ENCODE measurements at regions not wholly inside any gene's neighbourhood (a gene's known extent, or its start where the extent isn't known, plus 50 kb on each side); places are given as distances from the start of the nearest gene placed in this dataset.

GRCh38 chr9:86795047-86795442, 152.3 kb downstream of the GAS1 start:
- DNase-seq = no peak

- DNase-seq = no peak
Measured at GRCh38 chr9:86794391-86795046, 152.8 kb downstream of the GAS1 start.

GRCh38 chr9:86792136-86792535, 155.2 kb downstream of the GAS1 start:
- no peak for DNase-seq

- DNase-seq = no peak
Measured at GRCh38 chr9:86790805-86791204, 156.5 kb downstream of the GAS1 start.

- DNase-seq = no peak
Measured at GRCh38 chr9:86788456-86788855, 158.8 kb downstream of the GAS1 start.

GRCh38 chr9:86783884-86784283, 163.4 kb downstream of the GAS1 start:
- no peak for DNase-seq

GRCh38 chr9:86782831-86783230, 164.5 kb downstream of the GAS1 start:
- no peak for DNase-seq

GRCh38 chr9:86778761-86779160, 168.5 kb downstream of the GAS1 start:
- DNase-seq = no peak

GRCh38 chr9:86775718-86776117, 171.6 kb downstream of the GAS1 start:
- DNase-seq = no peak

- no peak for DNase-seq
Measured at GRCh38 chr9:86774116-86774515, 173.2 kb downstream of the GAS1 start.

- no peak for DNase-seq
Measured at GRCh38 chr9:86773422-86773945, 173.8 kb downstream of the GAS1 start.

GRCh38 chr9:86772635-86772993, 174.7 kb downstream of the GAS1 start:
- no peak for DNase-seq

- no peak for DNase-seq
Measured at GRCh38 chr9:86771941-86772634, 175.2 kb downstream of the GAS1 start.

- no peak for DNase-seq
Measured at GRCh38 chr9:86771420-86771819, 175.9 kb downstream of the GAS1 start.

GRCh38 chr9:86768709-86769108, 178.6 kb downstream of the GAS1 start:
- DNase-seq = no peak

GRCh38 chr9:86768020-86768419, 179.3 kb downstream of the GAS1 start:
- DNase-seq = no peak

GRCh38 chr9:86767373-86767772, 179.9 kb downstream of the GAS1 start:
- DNase-seq = no peak

- no peak for DNase-seq
Measured at GRCh38 chr9:86766912-86767311, 180.4 kb downstream of the GAS1 start.

GRCh38 chr9:86766511-86766910, 180.8 kb downstream of the GAS1 start:
- no peak for DNase-seq

- DNase-seq = no peak
Measured at GRCh38 chr9:86765746-86766430, 181.4 kb downstream of the GAS1 start.

GRCh38 chr9:86764671-86765343, 182.5 kb downstream of the GAS1 start:
- no peak for DNase-seq

- no peak for DNase-seq
Measured at GRCh38 chr9:86764221-86764624, 183.1 kb downstream of the GAS1 start.

- DNase-seq = no peak
Measured at GRCh38 chr9:86763791-86764190, 183.5 kb downstream of the GAS1 start.

GRCh38 chr9:86757382-86757720, 190.0 kb downstream of the GAS1 start:
- DNase-seq = no peak

Data from hematopoietic multipotent progenitor cell treated with erythropoietin and hydrocortisone succinate and interleukin-3 and kit ligand, for 6 days (in vitro differentiated cells).